ENCODE measurements at regions not wholly inside any gene's neighbourhood (a gene's known extent, or its start where the extent isn't known, plus 50 kb on each side); places are given as distances from the start of the nearest gene placed in this dataset.
"Not testable (repeated sequence)": the region's sequence is repeated elsewhere in the genome, so short reads cannot be mapped to it uniquely, and the experiment has no call there.

DNA sequence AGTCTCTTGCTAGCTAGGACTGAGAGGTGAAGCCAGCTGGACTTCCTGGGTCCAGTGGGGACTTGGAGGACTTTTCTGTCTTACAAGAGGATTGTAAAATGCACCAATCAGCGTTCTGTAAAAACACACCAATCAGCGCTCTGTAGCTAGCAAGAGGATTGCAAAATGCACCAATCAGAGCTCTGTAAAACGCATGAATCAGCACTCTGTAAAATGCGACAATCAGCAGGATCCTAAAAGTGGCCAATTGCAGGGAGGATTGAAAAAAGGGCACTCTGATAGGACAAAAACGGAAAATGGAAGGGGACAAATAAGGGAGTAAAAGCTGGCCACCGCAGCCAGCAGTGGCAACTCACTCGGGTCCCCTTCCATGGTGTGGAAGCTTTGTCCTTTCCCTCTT is 65.6 kb upstream of the DUSP21 start (continued):
- TF ChIP-seq POLR2AphosphoS5 (IDR thresholded peaks at IDR 0.05; ENCODE audit: low read depth, low read length) = no peak
- TF ChIP-seq SRF (IDR thresholded peaks at IDR 0.05; ENCODE audit: low read depth) = no peak
- TF ChIP-seq FOSL1 (IDR thresholded peaks at IDR 0.05; ENCODE audit: low read depth) = no peak

DNA sequence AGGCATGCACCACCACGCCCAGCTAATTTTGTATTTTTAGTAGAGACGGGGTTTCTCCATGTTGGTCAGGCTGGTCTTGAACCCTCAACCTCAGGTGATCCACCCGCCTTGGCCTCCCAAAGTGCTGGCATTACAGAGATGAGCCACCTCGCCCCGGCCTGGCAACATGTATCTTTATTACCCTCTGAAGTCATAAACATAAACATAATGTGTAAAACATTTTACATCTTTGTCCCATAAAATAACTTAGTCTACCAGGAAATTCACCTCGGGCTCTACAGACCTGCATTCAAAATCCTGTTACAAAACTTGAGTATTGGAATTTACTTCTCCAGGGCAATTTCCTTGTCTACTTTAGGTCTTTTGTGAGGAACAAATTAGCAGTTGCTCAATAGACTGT is 68.1 kb upstream of the DUSP21 start:
- Histone ChIP-seq H3K9me3 (ENCODE audit: control insufficient read depth in 1 of 2, insufficient read depth in 1 of 2, low read depth in 1 of 2, low read length in 2 of 2) (no peaks in the 10 kb centered on the region), H3K79me2 (ENCODE audit: insufficient read depth, low read length) (no peaks in the 10 kb centered on the region), H3K9me2 (ENCODE audit: insufficient read depth) (no peaks in the 10 kb centered on the region), H3K27me3 (ENCODE audit: insufficient read depth, low read length) (no peaks in the 10 kb centered on the region), H3K9ac (ENCODE audit: low read length) (no peak overlapping the region), H3K4me3 (replicated peaks in 1 of 2; ENCODE audit: low read depth in 1 of 2, low read length in 2 of 2) (no peak overlapping the region), H2AFZ (ENCODE audit: low read depth, low read length, poor library complexity, severe bottlenecking) (no peak overlapping the region), H4K20me1 (ENCODE audit: insufficient read depth) (no peaks in the 10 kb centered on the region), H3K27ac (ENCODE audit: low read depth, low read length) (no peak overlapping the region), H3K4me2 (ENCODE audit: low read length) (no peak overlapping the region), H3K4me1 (ENCODE audit: control insufficient read depth in 1 of 2, insufficient read depth in 2 of 2, low read length in 2 of 2) (no peaks in the 10 kb centered on the region), H3K36me3 (ENCODE audit: control insufficient read depth in 1 of 2, insufficient read depth in 2 of 2, low read length in 2 of 2) (no peaks in the 10 kb centered on the region)
- intact Hi-C loops (cut with micrococcal nuclease) = no loop called here
- ChIA-PET POLR2A (no interaction called here), CTCF (no interaction called here), RAD21 (ENCODE audit: low non-redundant PET in 1 of 2, low total read pairs in 2 of 2, uncharacterized antibody in 2 of 2, unreplicated experiment in 2 of 2) (no interaction called here)
- ATAC-seq (no peak), DNase-seq (ENCODE audit: low read depth, low spot score) (no peak)
- TF ChIP-seq, protein P1, sequence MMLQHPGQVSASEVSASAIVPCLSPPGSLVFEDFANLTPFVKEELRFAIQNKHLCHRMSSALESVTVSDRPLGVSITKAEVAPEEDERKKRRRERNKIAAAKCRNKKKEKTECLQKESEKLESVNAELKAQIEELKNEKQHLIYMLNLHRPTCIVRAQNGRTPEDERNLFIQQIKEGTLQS (IDR thresholded peaks at IDR 0.05) = no peak
- TF ChIP-seq, protein P2, sequence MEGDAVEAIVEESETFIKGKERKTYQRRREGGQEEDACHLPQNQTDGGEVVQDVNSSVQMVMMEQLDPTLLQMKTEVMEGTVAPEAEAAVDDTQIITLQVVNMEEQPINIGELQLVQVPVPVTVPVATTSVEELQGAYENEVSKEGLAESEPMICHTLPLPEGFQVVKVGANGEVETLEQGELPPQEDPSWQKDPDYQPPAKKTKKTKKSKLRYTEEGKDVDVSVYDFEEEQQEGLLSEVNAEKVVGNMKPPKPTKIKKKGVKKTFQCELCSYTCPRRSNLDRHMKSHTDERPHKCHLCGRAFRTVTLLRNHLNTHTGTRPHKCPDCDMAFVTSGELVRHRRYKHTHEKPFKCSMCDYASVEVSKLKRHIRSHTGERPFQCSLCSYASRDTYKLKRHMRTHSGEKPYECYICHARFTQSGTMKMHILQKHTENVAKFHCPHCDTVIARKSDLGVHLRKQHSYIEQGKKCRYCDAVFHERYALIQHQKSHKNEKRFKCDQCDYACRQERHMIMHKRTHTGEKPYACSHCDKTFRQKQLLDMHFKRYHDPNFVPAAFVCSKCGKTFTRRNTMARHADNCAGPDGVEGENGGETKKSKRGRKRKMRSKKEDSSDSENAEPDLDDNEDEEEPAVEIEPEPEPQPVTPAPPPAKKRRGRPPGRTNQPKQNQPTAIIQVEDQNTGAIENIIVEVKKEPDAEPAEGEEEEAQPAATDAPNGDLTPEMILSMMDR (IDR thresholded peaks at IDR 0.05 in 2 of 3, conservative IDR thresholded peaks at IDR 0.05 in 1 of 3; ENCODE audit: borderline replicate concordance in 1 of 3, insufficient read depth in 1 of 3, low read depth in 2 of 3, low read length in 2 of 3) = no peak
- no peak for TF ChIP-seq EGR1 (IDR thresholded peaks at IDR 0.05; ENCODE audit: low read depth)
- TF ChIP-seq SIN3A (IDR thresholded peaks at IDR 0.05; ENCODE audit: low read depth) = no peak
- BruUV-seq (replicated peaks) = no TSS peak

DNA sequence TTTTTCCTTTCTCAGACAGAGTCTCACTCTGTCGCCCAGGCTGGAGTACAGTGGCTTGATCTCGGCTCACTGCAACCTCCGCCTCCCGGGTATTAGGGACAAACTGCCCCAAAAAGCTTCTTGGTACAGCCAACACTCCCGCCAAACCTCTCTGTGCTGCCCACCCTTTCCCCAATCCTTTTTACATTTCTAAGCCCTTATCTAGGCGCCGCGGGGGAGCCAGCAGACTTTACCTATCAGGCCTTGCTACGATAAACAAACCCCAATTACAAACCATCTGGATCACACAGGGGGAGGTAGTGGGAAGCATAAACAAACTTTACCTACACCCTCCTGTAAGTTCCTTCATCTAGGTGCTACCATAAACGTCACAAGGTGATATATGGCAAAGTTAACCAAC is 69.8 kb upstream of the DUSP21 start:
- DNase-seq (ENCODE audit: low read depth, low spot score); CTCF ChIA-PET: not testable (repeated sequence)

More for the DNA sequence above, 69.8 kb upstream of the DUSP21 start:
- H3K4me1 ChIP-seq (ENCODE audit: control insufficient read depth in 1 of 2, insufficient read depth in 2 of 2, low read length in 2 of 2); RAD21 ChIA-PET (ENCODE audit: low non-redundant PET in 1 of 2, low total read pairs in 2 of 2, uncharacterized antibody in 2 of 2, unreplicated experiment in 2 of 2); H2AFZ ChIP-seq (ENCODE audit: low read depth, low read length, poor library complexity, severe bottlenecking); H4K20me1 ChIP-seq (ENCODE audit: insufficient read depth); H3K36me3 ChIP-seq (ENCODE audit: control insufficient read depth in 1 of 2, insufficient read depth in 2 of 2, low read length in 2 of 2); POLR2A ChIA-PET; H3K27ac ChIP-seq (ENCODE audit: low read depth, low read length); H3K9me3 ChIP-seq (ENCODE audit: control insufficient read depth in 1 of 2, insufficient read depth in 1 of 2, low read depth in 1 of 2, low read length in 2 of 2); H3K4me2 ChIP-seq (ENCODE audit: low read length); ATAC-seq; BruUV-seq (replicated peaks); H3K79me2 ChIP-seq (ENCODE audit: insufficient read depth, low read length); H3K9me2 ChIP-seq (ENCODE audit: insufficient read depth); H3K4me3 ChIP-seq (replicated peaks in 1 of 2; ENCODE audit: low read depth in 1 of 2, low read length in 2 of 2); H3K27me3 ChIP-seq (ENCODE audit: insufficient read depth, low read length); H3K9ac ChIP-seq (ENCODE audit: low read length); intact Hi-C loops (cut with micrococcal nuclease): not testable (repeated sequence)
